H1 (cell line): ENCODE measurements at regions not wholly inside any gene's neighbourhood (a gene's known extent, or its start where the extent isn't known, plus 50 kb on each side); places are given as distances from the start of the nearest gene placed in this dataset.

Source experiments
- CTCF ChIA-PET: fragments of 300-600 bp; sonication (Branson Sonifier 250); formaldehyde crosslinking; loops from one replicate; lab custom pipeline; 2021; ENCODE audit not compliant: partially characterized antibody; lab: Charles Lee
- POLR2A ChIA-PET: fragments of 300-600 bp; sonication (Branson Sonifier 250); formaldehyde crosslinking; loops from one replicate; lab custom pipeline; 2021; ENCODE audit warnings: inconsistent platforms; ENCODE audit not compliant: partially characterized antibody; lab: Charles Lee
- DNase-seq, 2 experiments: peaks; one replicate each; pipeline versions ENCODE4 v3.0.0 to v3.0.0-alpha.2; 2010 to 2022; ENCODE audit warnings: low spot score in 2 of 2, low read depth in 1 of 2, mixed read lengths in 1 of 2
- FAIRE-seq: peaks from 2 replicates; lab custom pipeline; 2011; peaks lifted over from hg19 to GRCh38; lab: Jason Lieb, UNC
- H2AFZ ChIP-seq: 2 replicates; pipeline ENCODE4 v1.8.1; 2012; ENCODE audit warnings: low read length, inconsistent platforms
- H2AK5ac ChIP-seq: 2 replicates; pipeline ENCODE4 v1.6.1; 2013; ENCODE audit warnings: low read depth, low read length
- H2BK120ac ChIP-seq: replicated peaks from 2 replicates; pipeline ENCODE3; 2013; ENCODE audit warnings: low read depth, low read length, inconsistent platforms
- H2BK12ac ChIP-seq: 2 replicates; pipeline ENCODE4 v1.6.1; 2013; ENCODE audit warnings: low read depth, low read length
- H2BK15ac ChIP-seq: 2 replicates; pipeline ENCODE4 v1.6.1; 2013; ENCODE audit warnings: low read length
- H2BK20ac ChIP-seq: 2 replicates; pipeline ENCODE4 v1.6.1; 2013; ENCODE audit warnings: low read length
- H2BK5ac ChIP-seq: 2 replicates; pipeline ENCODE4 v1.6.1; 2013; ENCODE audit warnings: low read depth, low read length
- H3K14ac ChIP-seq: 2 replicates; pipeline ENCODE4 v1.6.1; 2013; ENCODE audit warnings: inconsistent platforms; ENCODE audit not compliant: insufficient read length
- H3K18ac ChIP-seq: 2 replicates; pipeline ENCODE4 v1.6.1; 2013; ENCODE audit warnings: low read length; ENCODE audit errors: extremely low read depth
- H3K23ac ChIP-seq: 2 replicates; pipeline ENCODE4 v1.6.1; 2013; ENCODE audit warnings: inconsistent platforms; ENCODE audit not compliant: insufficient read length
- H3K23me2 ChIP-seq: 2 replicates; pipeline ENCODE4 v1.6.1; 2013; ENCODE audit warnings: low read depth, low read length
- H3K27ac ChIP-seq: 2 replicates; pipeline ENCODE4 v1.6.1; 2011; ENCODE audit warnings: low read depth, low read length, inconsistent platforms
- H3K27me3 ChIP-seq, 4 experiments: replicated peaks in 1 of 4; 1 replicate in 1 of 4; 2 replicates in 3 of 4; pipeline versions ENCODE4 v1.6.1 to v1.8.1; 2011 to 2013; ENCODE audit warnings: low read length in 3 of 4, mild to moderate bottlenecking in 3 of 4, inconsistent platforms in 2 of 4, mixed read lengths in 2 of 4, moderate library complexity in 1 of 4; ENCODE audit not compliant: control insufficient read depth in 3 of 4, insufficient read depth in 3 of 4; ENCODE audit errors: extremely low read depth in 1 of 4
- H3K36me3 ChIP-seq, 4 experiments: 2 replicates each; pipeline versions ENCODE4 v1.6.1 to v1.8.1; 2011 to 2013; ENCODE audit warnings: mild to moderate bottlenecking in 4 of 4, low read length in 3 of 4, moderate library complexity in 2 of 4, control low read depth in 1 of 4, inconsistent platforms in 1 of 4; ENCODE audit not compliant: insufficient read depth in 4 of 4, control insufficient read depth in 2 of 4
- H3K4ac ChIP-seq: replicated peaks from 2 replicates; pipeline ENCODE3; 2013; ENCODE audit warnings: low read length, low read depth, mixed read lengths, inconsistent platforms; ENCODE audit not compliant: insufficient read length
- H3K4me1 ChIP-seq, 4 experiments: replicated peaks in 1 of 4; 1 replicate in 1 of 4; 2 replicates in 3 of 4; pipeline versions ENCODE4 v1.6.1 to v1.8.1; 2011 to 2013; ENCODE audit warnings: low read length in 3 of 4, inconsistent platforms in 2 of 4, mixed read lengths in 1 of 4; ENCODE audit not compliant: insufficient read depth in 4 of 4, control insufficient read depth in 3 of 4
- H3K4me2 ChIP-seq, 2 experiments: 2 replicates each; pipeline versions ENCODE4 v1.6.1 to v1.8.1; 2011 to 2013; ENCODE audit warnings: low read depth in 2 of 2, low read length in 2 of 2, control low read depth in 1 of 2, inconsistent platforms in 1 of 2, mild to moderate bottlenecking in 1 of 2; ENCODE audit not compliant: insufficient read depth in 1 of 2
- H3K4me3 ChIP-seq, 4 experiments: fragments of 200-600, 300-600 bp in 1 of 4; sonication (generic), shearing (Covaris generic), sonication (Bioruptor Twin) in 1 of 4; 2 replicates each; pipeline versions ENCODE4 v1.5.1 to v1.8.1; 2011 to 2016; ENCODE audit warnings: low read length in 4 of 4, low read depth in 3 of 4, control low read depth in 2 of 4, inconsistent platforms in 2 of 4, mild to moderate bottlenecking in 2 of 4, mixed read lengths in 1 of 4, moderate library complexity in 1 of 4; ENCODE audit not compliant: insufficient read depth in 2 of 4; ENCODE audit errors: extremely low read depth in 1 of 4
- H3K56ac ChIP-seq: replicated peaks from 2 replicates; pipeline ENCODE3; 2013; ENCODE audit warnings: low read depth, mild to moderate bottlenecking, mixed read lengths, low read length, inconsistent platforms; ENCODE audit not compliant: insufficient read length
- H3K79me1 ChIP-seq: 2 replicates; pipeline ENCODE4 v1.6.1; 2013; ENCODE audit warnings: low read depth, low read length, control low read depth
- H3K79me2 ChIP-seq, 2 experiments: 2 replicates each; pipeline versions ENCODE4 v1.6.1 to v1.8.1; 2012 to 2013; ENCODE audit warnings: low read length in 2 of 2, mild to moderate bottlenecking in 2 of 2, inconsistent platforms in 1 of 2; ENCODE audit not compliant: insufficient read depth in 2 of 2, control insufficient read depth in 1 of 2
- H3K9ac ChIP-seq, 4 experiments: replicated peaks in 1 of 4; 1 replicate in 1 of 4; 2 replicates in 3 of 4; pipeline versions ENCODE4 v1.6.1 to v1.8.1; 2011 to 2013; ENCODE audit warnings: low read depth in 3 of 4, low read length in 3 of 4, control low read depth in 2 of 4, mild to moderate bottlenecking in 2 of 4, moderate library complexity in 2 of 4, inconsistent platforms in 1 of 4; ENCODE audit errors: extremely low read depth in 1 of 4
- H3K9me3 ChIP-seq, 2 experiments: 2 replicates each; pipeline versions ENCODE4 v1.6.1 to v1.8.1; 2012 to 2013; ENCODE audit warnings: mild to moderate bottlenecking in 2 of 2, moderate library complexity in 2 of 2, control low read depth in 1 of 2, inconsistent platforms in 1 of 2, low read depth in 1 of 2, low read length in 1 of 2, mixed read lengths in 1 of 2; ENCODE audit not compliant: insufficient read depth in 2 of 2
- H4K20me1 ChIP-seq, 2 experiments: replicated peaks in 1 of 2; 2 replicates each; pipeline versions ENCODE3 to v1.8.1; 2011 to 2013; ENCODE audit warnings: inconsistent platforms in 2 of 2, low read length in 2 of 2, mild to moderate bottlenecking in 1 of 2; ENCODE audit not compliant: insufficient read depth in 2 of 2, control insufficient read depth in 1 of 2
- H4K5ac ChIP-seq: 2 replicates; pipeline ENCODE4 v1.6.1; 2013; ENCODE audit warnings: low read length, low read depth, mixed read lengths, inconsistent platforms; ENCODE audit not compliant: insufficient read length
- H4K8ac ChIP-seq: 2 replicates; pipeline ENCODE4 v1.8.0; 2013; ENCODE audit warnings: mild to moderate bottlenecking, moderate library complexity, low read length, inconsistent platforms; ENCODE audit not compliant: insufficient read depth; ENCODE audit errors: extremely low read depth
- H4K91ac ChIP-seq: replicated peaks from 2 replicates; pipeline ENCODE3; 2013; ENCODE audit warnings: low read length, mixed read lengths, inconsistent platforms; ENCODE audit not compliant: insufficient read length
- CEBPB ChIP-seq: IDR thresholded peaks from 2 replicates; pipeline ENCODE4 v1.6.1; 2012; ENCODE audit warnings: low read depth, low read length
- EP300 ChIP-seq, 2 experiments: IDR thresholded peaks; 1 replicate in 1 of 2; 2 replicates in 1 of 2; pipeline ENCODE4 v1.6.1; 2011 to 2012; ENCODE audit warnings: low read depth in 2 of 2, low read length in 2 of 2, mild to moderate bottlenecking in 2 of 2, borderline replicate concordance in 1 of 2, inconsistent platforms in 1 of 2, moderate library complexity in 1 of 2
- HDAC6 ChIP-seq: IDR thresholded peaks from one replicate; pipeline ENCODE4 v1.7.1; 2012; ENCODE audit warnings: low read depth, mild to moderate bottlenecking, inconsistent platforms, low read length, moderate library complexity
- JUN ChIP-seq: IDR thresholded peaks from 2 replicates; pipeline ENCODE4 v1.6.1; 2011; ENCODE audit warnings: low read depth, mild to moderate bottlenecking, improper control_type of control experiment, low read length
- MAFK ChIP-seq: IDR thresholded peaks from 2 replicates; pipeline ENCODE4 v1.6.1; 2012; ENCODE audit warnings: low read depth, mild to moderate bottlenecking, improper control_type of control experiment, low read length
- RNF2 ChIP-seq: fragments of 200-900, 300-1000 bp; sonication (generic); IDR thresholded peaks from 2 replicates; pipeline ENCODE4 v1.7.1; 2016; ENCODE audit warnings: borderline replicate concordance, low read depth, mild to moderate bottlenecking, antibody characterized with exemption, low read length; ENCODE audit not compliant: poor library complexity, severe bottlenecking; ENCODE audit errors: missing control alignments
- SP4 ChIP-seq: IDR thresholded peaks from 2 replicates; pipeline ENCODE4 v1.6.1; 2012; ENCODE audit warnings: low read length, inconsistent platforms
- TBP ChIP-seq: IDR thresholded peaks from 2 replicates; pipeline ENCODE4 v1.6.1; 2011; ENCODE audit warnings: low read depth, low read length, improper control_type of control experiment
- TF ChIP-seq, protein P1 (sequence below): IDR thresholded peaks from 2 replicates; pipeline ENCODE4 v1.6.1; 2012; ENCODE audit warnings: inconsistent platforms

DNA sequence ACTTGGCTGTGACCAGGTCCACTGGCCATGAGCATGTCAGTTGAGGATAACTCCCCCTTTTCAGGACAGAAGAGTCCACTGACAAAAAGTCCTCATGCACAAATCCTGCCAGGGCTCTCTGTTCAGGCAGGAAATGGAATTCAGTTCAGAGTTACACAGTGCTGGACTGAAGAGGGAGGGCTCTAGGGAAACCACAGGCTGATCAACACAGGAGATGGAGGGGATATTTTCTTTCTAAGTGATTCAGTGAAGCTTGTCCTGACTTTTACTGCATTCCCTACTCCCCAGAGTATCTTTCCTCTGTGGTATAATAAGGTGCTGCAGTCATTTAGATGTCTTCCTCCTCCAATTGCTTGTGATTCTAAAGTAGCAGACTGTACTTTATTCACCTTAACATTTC, 335.5 kb upstream of the IGFBP7 start:
- DNase-seq (no peak), FAIRE-seq (no peak)
- Histone ChIP-seq H3K27me3 (no peaks in the 10 kb centered on the region), H2AFZ (no peak overlapping the region), H4K8ac (no peak overlapping the region), H3K4me1 (no peaks in the 10 kb centered on the region), H2AK5ac (no peak overlapping the region), H3K4ac (no peak overlapping the region), H3K23ac (no peak overlapping the region), H3K14ac (no peak overlapping the region), H2BK120ac (no peak overlapping the region), H3K79me2 (no peaks in the 10 kb centered on the region), H3K27ac (no peak overlapping the region), H3K56ac (no peak overlapping the region), H3K9me3 (no peaks in the 10 kb centered on the region), H3K4me3 (no peak overlapping the region), H3K18ac (no peak overlapping the region), H4K5ac (no peak overlapping the region), H3K23me2 (no peaks in the 10 kb centered on the region), H3K79me1 (no peaks in the 10 kb centered on the region), H2BK5ac (no peak overlapping the region), H3K36me3 (no peaks in the 10 kb centered on the region), H2BK15ac (no peak overlapping the region), H4K91ac (no peak overlapping the region), H3K4me2 (no peak overlapping the region), H3K9ac (no peak overlapping the region), H4K20me1 (no peaks in the 10 kb centered on the region), H2BK12ac (no peak overlapping the region), H2BK20ac (no peak overlapping the region)
- POLR2A ChIA-PET: no interaction called here
- CTCF ChIA-PET: interaction anchor here (0.7 to 5.7 kb wide), 2 partner anchors 19 to 282 kb away, joined by 4 to 55 read pairs; no protein-coding TSS in a partner anchor
- TF ChIP-seq SP4 (no peak), RNF2 (no peak), JUN (no peak), MAFK (no peak), CEBPB (no peak), EP300 (IDR thresholded peaks at IDR 0.05; ENCODE audit: borderline replicate concordance in 1 of 2, low read depth in 2 of 2, low read length in 2 of 2) (no peak), TBP (no peak), HDAC6 (no peak)
- TF ChIP-seq, protein P1, sequence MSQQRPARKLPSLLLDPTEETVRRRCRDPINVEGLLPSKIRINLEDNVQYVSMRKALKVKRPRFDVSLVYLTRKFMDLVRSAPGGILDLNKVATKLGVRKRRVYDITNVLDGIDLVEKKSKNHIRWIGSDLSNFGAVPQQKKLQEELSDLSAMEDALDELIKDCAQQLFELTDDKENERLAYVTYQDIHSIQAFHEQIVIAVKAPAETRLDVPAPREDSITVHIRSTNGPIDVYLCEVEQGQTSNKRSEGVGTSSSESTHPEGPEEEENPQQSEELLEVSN: no peak
